ENCODE measurements at regions not wholly inside any gene's neighbourhood (a gene's known extent, or its start where the extent isn't known, plus 50 kb on each side); places are given as distances from the start of the nearest gene placed in this dataset.

DNA sequence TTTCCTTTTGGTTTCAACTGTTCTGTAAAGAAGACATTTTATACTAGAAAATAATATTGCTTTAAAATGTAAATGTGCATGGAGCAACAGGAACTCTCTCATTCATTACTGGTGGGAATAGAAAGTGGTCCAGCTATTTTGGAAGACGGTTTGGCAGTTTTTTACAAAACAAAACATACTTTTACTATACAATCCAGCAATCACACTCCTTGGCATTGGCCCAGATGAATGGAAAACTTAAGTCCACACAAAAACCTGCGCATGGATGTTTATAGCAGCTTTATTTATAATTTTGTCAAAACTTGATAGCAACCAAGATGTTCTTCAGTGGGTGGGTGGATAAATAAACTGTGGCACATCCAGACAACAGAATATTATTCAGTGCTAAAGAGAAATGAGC lies 49.9 kb upstream of the SEPTIN5 start:
- DNase-seq (no peak), ATAC-seq (no peak)
- no peaks in the 10 kb centered on the region for H3K36me3 Mint-ChIP-seq
- no peaks in the 10 kb centered on the region for H3K9me3 Mint-ChIP-seq
- H3K27ac Mint-ChIP-seq = no peak overlapping the region
- POLR2A ChIA-PET = no interaction called here
- H3K4me1 Mint-ChIP-seq = no peaks in the 10 kb centered on the region
- no peak overlapping the region for H3K4me3 Mint-ChIP-seq
- H3K27me3 Mint-ChIP-seq = peaks cover 0 to 5% (median 0%) of the 10 kb centered on the region in 5 donors

All from naive thymus-derived CD8-positive, alpha-beta T cell (primary cell).